Posterior vena cava (tissue), 2 donors: ENCODE measurements at regions not wholly inside any gene's neighbourhood (a gene's known extent, or its start where the extent isn't known, plus 50 kb on each side); places are given as distances from the start of the nearest gene placed in this dataset.

Source experiments
- DNase-seq: peaks from one replicate; pipeline ENCODE4 v3.0.0-alpha.2; 2020; ENCODE audit warnings: low spot score
- intact Hi-C, 2 donors: fragments of 100-400 bp; cut with DNase I; formaldehyde crosslinking; loops; one replicate each; pipeline versions ENCODE4 v1.14.1 to v1.14.2; 2022 to 2023
- donor health status: DM: yes; HTN: yes; CAD: no.
- donor health status: DM: yes; HTN: yes; CAD: no.

DNA sequence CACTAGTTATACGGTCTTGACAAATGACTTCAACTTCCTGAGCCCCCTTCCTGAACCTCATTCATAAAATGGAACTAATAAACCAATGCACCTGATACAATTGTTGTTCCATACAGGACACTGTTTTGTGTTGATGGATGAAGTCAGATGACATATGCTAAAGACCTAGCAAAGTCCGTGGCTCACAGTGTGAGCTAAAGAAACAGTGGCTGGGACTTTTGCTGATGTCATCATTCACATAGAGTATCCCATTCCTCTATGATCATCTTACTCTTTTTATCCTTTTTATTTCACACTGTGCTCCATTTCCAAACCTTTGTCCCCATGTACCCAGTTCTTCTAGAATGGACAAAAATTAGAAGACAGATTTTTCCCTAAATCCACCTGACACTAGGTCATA lies 83.7 kb upstream of the KAZN start:
- intact Hi-C loops = no loop called here

DNA sequence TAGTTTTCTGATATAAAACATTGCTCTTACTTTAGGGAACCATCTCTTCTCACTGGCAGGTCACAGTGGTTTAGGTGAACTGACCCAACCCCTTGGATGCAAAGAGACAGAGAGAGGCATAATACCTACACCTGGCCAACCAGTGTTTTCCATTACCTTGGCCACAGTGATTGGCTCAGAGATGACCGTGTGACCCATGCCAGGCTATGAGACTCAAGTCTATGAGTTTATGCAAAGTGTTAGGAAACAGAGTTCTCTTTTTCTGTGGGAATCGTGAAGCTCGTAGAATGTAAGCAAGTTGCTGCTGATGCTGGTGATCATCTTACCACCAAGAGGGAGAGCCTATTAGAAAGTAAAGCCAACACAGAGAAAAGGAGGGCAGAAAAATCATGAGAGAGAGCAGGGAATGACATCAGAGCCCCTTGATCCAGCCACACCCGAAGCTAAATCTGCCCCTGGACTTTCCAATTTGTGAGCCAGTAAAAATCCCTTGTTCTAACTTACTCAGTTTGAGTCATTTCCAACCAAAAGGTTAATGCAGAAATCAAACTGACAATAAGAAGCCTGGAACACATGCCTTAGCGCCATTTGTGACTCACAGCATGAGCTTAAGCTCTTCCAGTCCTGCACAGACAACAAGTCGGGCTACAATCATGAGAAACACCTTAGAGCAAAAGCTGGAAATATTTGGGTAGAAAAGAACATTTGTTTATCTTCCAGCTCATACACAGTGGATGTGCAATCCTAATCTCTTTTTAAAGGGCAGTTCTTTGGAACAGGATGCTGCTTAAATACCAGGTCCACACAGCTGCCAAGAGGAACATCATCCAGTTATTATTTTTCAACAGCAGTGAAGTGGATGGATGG lies 81.3 kb upstream of the KAZN start:
- intact Hi-C loops = no loop called here
- DNase-seq = no peak

More for the DNA sequence above, 83.7 kb upstream of the KAZN start:
- DNase-seq = no peak

DNA sequence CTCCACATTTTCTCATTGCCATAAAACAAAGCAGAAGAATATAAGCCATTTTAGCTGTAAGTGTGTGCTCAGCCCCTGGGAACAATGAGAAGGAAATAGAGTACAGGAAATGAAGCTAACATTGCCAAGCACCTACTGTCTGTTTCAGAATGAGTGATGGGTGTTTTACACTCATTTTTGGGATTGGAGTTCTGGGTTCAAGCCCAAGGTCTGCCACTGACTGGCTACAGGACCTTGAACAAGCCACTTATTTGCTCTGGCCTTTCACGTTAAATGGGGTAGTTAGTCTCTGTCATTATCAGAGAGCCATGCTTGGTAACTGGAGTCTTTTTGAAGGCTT lies 80.7 kb upstream of the KAZN start:
- intact Hi-C loops = no loop called here
- DNase-seq = no peak

- no peak for DNase-seq
- intact Hi-C loops = loop anchor here in 1 of 2 donors (10.0 kb wide), 1 partner anchor 1685 kb away; the partner anchor contains the start of gene PRAMEF11
Measured at GRCh38 chr1:14519976-14520375, 78.5 kb upstream of the KAZN start.

GRCh38 chr1:14520514-14521163 lies 77.8 kb upstream of the KAZN start:
- intact Hi-C loops = loop anchor here in 1 of 2 donors (10.0 kb wide), 1 partner anchor 1686 kb away; the partner anchor contains the start of gene PRAMEF11
- no peak for DNase-seq

- intact Hi-C loops = loop anchor here in 1 of 2 donors (10.0 kb wide), 1 partner anchor 1687 kb away; the partner anchor contains the start of gene PRAMEF11
- DNase-seq = no peak
Measured at GRCh38 chr1:14521622-14522021, 76.9 kb upstream of the KAZN start.

- intact Hi-C loops = loop anchor here in 1 of 2 donors (10.0 kb wide), 1 partner anchor 1688 kb away; the partner anchor contains the start of gene PRAMEF11
- no peak for DNase-seq
Measured at GRCh38 chr1:14522077-14522925, 76.2 kb upstream of the KAZN start.

GRCh38 chr1:14522926-14523241 lies 75.6 kb upstream of the KAZN start:
- peak; percentile 84 for DNase-seq
- intact Hi-C loops = loop anchor here in 1 of 2 donors (10.0 kb wide), 1 partner anchor 1688 kb away; the partner anchor contains the start of gene PRAMEF11

DNA sequence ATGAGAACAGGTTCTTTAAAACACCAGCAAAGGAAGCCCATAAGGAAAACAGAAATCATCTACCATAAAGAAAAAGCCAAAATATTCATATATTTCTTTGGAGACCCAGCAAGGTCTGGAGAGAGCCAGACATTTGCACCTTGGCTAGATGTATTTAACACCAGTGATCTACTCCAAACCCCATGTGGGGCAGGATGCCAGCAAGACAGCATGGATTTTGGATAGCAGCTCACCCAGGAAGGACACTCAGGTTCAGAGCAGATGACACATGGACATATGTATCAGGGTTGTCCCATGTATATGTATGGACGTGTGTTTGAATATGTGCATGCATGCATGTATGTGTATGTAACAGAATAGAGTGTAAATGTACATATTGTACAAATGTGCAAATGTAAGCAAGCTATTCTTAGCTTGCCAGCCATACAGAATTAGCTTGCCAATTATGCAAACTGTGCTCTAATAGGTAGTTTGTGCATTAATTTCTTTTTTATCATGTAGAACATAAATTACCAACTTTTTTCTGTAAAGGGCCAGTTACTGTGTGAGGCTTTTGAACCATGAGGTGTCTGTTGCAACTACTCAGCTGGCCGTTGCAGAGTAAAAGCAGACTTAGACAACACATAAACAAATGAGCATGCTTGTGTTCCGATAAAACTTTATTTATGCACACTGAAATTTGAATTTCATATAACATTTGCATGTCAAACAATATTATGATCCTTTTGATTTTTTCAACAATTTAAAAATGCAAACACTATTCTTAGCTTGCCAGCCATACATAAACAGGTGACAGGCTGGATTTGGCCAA lies 73.5 kb upstream of the KAZN start:
- intact Hi-C loops = loop anchor here in 1 of 2 donors (10.0 kb wide), 1 partner anchor 1690 kb away; the partner anchor contains the start of gene PRAMEF11
- DNase-seq = no peak

DNA sequence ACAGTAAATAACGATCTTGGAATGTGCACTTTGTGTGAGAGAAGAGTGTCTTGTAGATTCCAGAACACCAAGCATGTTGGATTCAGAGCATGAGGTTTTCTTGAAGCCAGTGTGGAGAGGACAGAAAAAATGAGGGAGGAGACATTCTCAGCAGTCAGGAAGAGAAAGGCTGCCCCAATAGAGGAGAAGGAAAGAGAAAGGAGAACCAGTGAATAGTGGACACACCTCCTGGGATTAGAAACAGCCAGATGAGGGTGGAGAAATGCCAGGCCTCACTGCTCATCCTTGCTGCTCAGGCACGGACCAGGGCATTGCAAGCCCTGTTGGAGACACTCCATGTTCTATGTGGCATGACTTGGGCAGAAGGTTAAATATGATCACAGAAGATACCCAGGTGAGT lies 69.0 kb upstream of the KAZN start:
- intact Hi-C loops = loop anchor here in 1 of 2 donors (10.0 kb wide), 1 partner anchor 1695 kb away; the partner anchor contains the start of gene PRAMEF11
- no peak for DNase-seq

DNA sequence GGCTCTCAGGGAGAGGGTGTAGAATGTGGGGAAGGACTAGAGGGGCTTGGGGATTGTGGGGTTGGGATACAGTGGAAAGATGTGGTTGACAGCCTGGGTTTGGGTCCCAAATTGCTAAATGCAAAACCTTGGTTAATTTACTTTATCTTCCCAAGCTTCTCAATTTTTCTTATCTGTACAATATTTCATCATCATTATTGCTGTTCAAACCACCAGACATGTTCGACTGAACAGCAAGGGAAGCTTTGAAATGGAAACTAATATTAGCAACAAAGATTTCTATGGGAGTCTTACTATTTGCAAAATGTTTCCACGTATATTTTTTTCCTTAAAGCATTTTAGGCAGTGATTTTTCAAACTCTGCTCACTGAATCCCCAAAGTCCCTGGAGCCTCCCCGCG lies 67.0 kb upstream of the KAZN start:
- intact Hi-C loops = no loop called here
- no peak for DNase-seq

- intact Hi-C loops = loop anchor here in 1 of 2 donors (5.0 kb wide), 1 partner anchor 953 kb away; the partner anchor contains the start of gene PDPN
- no peak for DNase-seq
Measured at GRCh38 chr1:14535619-14536355, 62.7 kb upstream of the KAZN start.

DNA sequence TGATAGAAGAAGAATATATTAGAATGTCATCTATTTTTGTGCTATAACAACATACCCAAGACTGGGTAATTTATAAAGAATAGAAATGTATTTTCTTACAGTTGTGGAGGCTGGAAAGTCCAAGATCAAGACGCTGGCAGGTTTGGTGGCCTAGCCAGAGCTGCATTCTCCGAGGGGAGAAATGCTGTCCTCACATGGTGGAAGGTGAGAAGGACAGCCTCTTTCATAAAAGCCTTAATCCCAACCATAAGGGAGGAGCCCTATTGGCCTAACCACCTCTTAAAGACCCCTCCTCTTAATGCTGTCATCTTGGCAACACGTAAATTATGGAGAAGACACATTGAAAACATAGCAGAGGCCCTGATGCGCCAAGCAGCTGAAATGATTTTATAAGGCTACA lies 60.1 kb upstream of the KAZN start:
- no peak for DNase-seq
- intact Hi-C loops = loop anchor here in 1 of 2 donors (5.0 kb wide), 1 partner anchor 956 kb away; the partner anchor contains the start of gene PDPN

DNA sequence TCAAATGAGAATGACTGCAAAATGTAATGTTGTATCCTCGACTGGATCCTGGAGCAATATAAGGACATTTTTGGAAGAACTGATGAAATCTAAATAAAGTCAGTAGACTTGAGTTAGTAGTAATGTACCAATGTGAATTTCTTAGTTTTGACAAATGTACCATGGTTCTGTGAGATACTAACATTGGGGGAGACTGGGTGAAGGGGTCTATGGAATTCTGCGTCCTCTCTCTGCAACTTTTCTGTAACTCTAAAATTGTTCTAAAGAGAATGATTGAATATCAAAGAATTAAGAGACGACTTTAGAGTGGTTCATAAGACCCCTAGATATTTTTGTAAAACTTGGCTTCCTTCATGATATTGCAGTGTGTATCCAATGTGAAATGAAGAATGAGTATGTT lies 59.2 kb upstream of the KAZN start:
- DNase-seq = no peak
- intact Hi-C loops = loop anchor here in 1 of 2 donors (5.0 kb wide), 1 partner anchor 957 kb away; the partner anchor contains the start of gene PDPN

- intact Hi-C loops = loop anchor here in 1 of 2 donors (5.0 kb wide), 1 partner anchor 958 kb away; the partner anchor contains the start of gene PDPN
- no peak for DNase-seq
Measured at GRCh38 chr1:14539953-14540563, 58.4 kb upstream of the KAZN start.

DNA sequence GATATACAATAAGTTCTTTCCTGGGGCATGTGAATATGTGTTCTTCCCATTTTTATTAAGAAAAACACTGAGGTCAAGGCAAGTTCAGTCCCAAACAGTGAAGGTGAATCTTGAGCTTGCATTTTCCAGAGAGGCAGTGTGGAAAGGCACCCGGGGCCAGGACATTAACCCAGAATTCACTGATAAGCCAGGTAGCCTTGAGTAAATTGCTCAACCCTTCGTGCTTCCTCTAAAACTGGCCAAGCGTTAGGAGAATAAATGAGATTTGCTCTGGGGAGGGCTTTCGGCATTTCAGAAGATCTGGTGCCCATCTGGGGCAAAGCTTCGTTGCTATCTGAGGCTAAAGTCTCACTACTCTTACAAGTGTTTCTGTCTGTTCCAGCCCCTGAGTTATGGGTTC lies 57.1 kb upstream of the KAZN start:
- no peak for DNase-seq
- intact Hi-C loops = no loop called here

DNA sequence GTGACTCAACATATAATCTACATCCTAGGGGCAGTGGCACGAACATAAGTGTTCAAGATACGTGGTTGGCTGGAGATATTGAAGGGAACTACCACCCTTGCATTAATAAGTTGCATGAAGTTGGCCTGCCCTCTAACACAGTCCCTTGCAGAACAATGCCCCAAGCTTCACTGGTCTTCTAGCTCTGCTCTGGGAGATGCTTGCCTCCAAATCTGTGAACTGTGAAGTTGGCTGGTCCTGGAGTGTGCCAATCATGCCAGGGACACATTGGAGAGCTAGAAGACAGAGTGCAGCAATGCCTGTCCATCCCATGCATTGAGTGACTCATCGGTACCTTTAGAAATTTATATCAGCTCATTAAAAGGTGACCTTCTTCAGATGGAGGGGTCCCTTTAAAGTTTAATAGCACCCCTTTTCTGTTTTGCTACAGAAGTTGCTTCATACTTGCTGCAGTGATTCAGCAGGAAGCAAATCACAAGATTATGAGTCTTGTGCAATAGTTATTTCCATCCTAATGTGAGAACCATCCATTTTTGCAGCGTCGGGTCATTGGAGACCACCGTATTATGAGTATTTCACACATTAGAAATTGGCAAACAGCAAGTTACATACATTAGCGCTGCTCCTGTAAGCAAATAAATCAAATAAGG lies 55.2 kb upstream of the KAZN start:
- intact Hi-C loops = no loop called here
- no peak for DNase-seq
